ENCODE measurements at regions not wholly inside any gene's neighbourhood (a gene's known extent, or its start where the extent isn't known, plus 50 kb on each side); places are given as distances from the start of the nearest gene placed in this dataset.

GRCh38 chr13:78830508-78830907 is 171.6 kb upstream of the OBI1 start:
- Histone ChIP-seq H3K27me3 (ENCODE audit: control insufficient read depth, insufficient read depth, low read length) (no peaks in the 10 kb centered on the region), H3K36me3 (ENCODE audit: control insufficient read depth, insufficient read depth, low read length) (no peaks in the 10 kb centered on the region), H3K4me1 (ENCODE audit: control insufficient read depth, insufficient read depth, low read length) (no peaks in the 10 kb centered on the region), H3K27ac (ENCODE audit: low read length) (no peak overlapping the region), H3K4me3 (ENCODE audit: low read depth in 2 of 2, low read length in 2 of 2) (no peak overlapping the region), H3K9me3 (ENCODE audit: control insufficient read depth, insufficient read depth, low read depth, low read length) (no peaks in the 10 kb centered on the region)
- intact Hi-C loops (cut with micrococcal nuclease; ENCODE audit: unreplicated experiment) = no loop called here
- BruUV-seq (replicated peaks) = no TSS peak
- ATAC-seq = no peak
- POLR2A ChIA-PET = interaction anchor here (0.6 kb wide), 1 partner anchor 1671 kb away, joined by 4 read pairs; no protein-coding TSS in a partner anchor
- in situ Hi-C loops (cut with HindIII; ENCODE audit: low pct_unique_long_range_greater_than_20kb, low sequenced_read_pairs) = no loop called here
- no peak for DNase-seq (ENCODE audit: low read depth, low spot score)
- CTCF ChIA-PET = no interaction called here
- TF ChIP-seq SIN3A (IDR thresholded peaks at IDR 0.05; ENCODE audit: borderline replicate concordance, insufficient read depth, low read depth, low read length) = no peak
- no peak for TF ChIP-seq CTCF (IDR thresholded peaks at IDR 0.05)
- peak in 1 of 2 experiments; percentile 52; a peak in 1 of 4 replicates for TF ChIP-seq REST (IDR thresholded peaks at IDR 0.05; ENCODE audit: insufficient read depth in 1 of 2, low read depth in 2 of 2, low read length in 1 of 2)

- TF ChIP-seq CTCF (IDR thresholded peaks at IDR 0.05) = no peak
- no peak for TF ChIP-seq SIN3A (IDR thresholded peaks at IDR 0.05; ENCODE audit: borderline replicate concordance, insufficient read depth, low read depth, low read length)
- no peak for TF ChIP-seq REST (IDR thresholded peaks at IDR 0.05; ENCODE audit: insufficient read depth in 1 of 2, low read depth in 2 of 2, low read length in 1 of 2)
- no peak for TF ChIP-seq TCF7L2 (IDR thresholded peaks at IDR 0.05; ENCODE audit: low read depth, low read length)
- TF ChIP-seq POLR2AphosphoS5 (IDR thresholded peaks at IDR 0.05; ENCODE audit: low read depth, low read length) = no peak
- Histone ChIP-seq H3K27ac (ENCODE audit: low read length) (no peak overlapping the region), H3K4me1 (ENCODE audit: control insufficient read depth, insufficient read depth, low read length) (no peaks in the 10 kb centered on the region), H3K9me3 (ENCODE audit: control insufficient read depth, insufficient read depth, low read depth, low read length) (no peaks in the 10 kb centered on the region), H3K27me3 (ENCODE audit: control insufficient read depth, insufficient read depth, low read length) (no peaks in the 10 kb centered on the region), H3K4me3 (ENCODE audit: low read depth in 2 of 2, low read length in 2 of 2) (no peak overlapping the region), H3K36me3 (ENCODE audit: control insufficient read depth, insufficient read depth, low read length) (no peaks in the 10 kb centered on the region)
- intact Hi-C loops (cut with micrococcal nuclease; ENCODE audit: unreplicated experiment) = no loop called here
- ChIA-PET POLR2A (no interaction called here), CTCF (no interaction called here)
- in situ Hi-C loops (cut with HindIII; ENCODE audit: low pct_unique_long_range_greater_than_20kb, low sequenced_read_pairs) = no loop called here
- no TSS peak for BruUV-seq (replicated peaks)
- no peak for ATAC-seq
- no peak for DNase-seq (ENCODE audit: low read depth, low spot score)
These were observed 170.9 kb upstream of the OBI1 start for GRCh38 chr13:78829821-78830220.

All from Panc1 (cell line).